Progenitor cell of endocrine pancreas (in vitro differentiated cells): ENCODE measurements at regions not wholly inside any gene's neighbourhood (a gene's known extent, or its start where the extent isn't known, plus 50 kb on each side); places are given as distances from the start of the nearest gene placed in this dataset.

ENCODE experiments used
- DNase-seq: peaks from one replicate; pipeline ENCODE4 v3.0.0; 2021; ENCODE audit warnings: low spot score; ENCODE audit not compliant: unreplicated experiment
- H3K27ac Mint-ChIP-seq: 2 replicates; pipeline ENCODE4 v1.8.0; 2021; ENCODE audit warnings: mild to moderate bottlenecking, moderate library complexity, mixed read lengths
- H3K27me3 Mint-ChIP-seq: 2 replicates; pipeline ENCODE4 v1.8.0; 2021; ENCODE audit warnings: mixed read lengths
- H3K36me3 Mint-ChIP-seq: 2 replicates; pipeline ENCODE4 v1.8.0; 2022; ENCODE audit warnings: mixed read lengths; ENCODE audit not compliant: insufficient read depth
- H3K4me1 Mint-ChIP-seq: 2 replicates; pipeline ENCODE4 v1.8.0; 2021; ENCODE audit warnings: low read depth, mixed read lengths
- H3K4me3 Mint-ChIP-seq: 2 replicates; pipeline ENCODE4 v1.8.0; 2021; ENCODE audit warnings: low read depth, mild to moderate bottlenecking, moderate library complexity, mixed read lengths
- H3K9me3 Mint-ChIP-seq: 2 replicates; pipeline ENCODE4 v1.8.0; 2021; ENCODE audit warnings: low read depth, mixed read lengths
- CTCF ChIP-seq: fragments of 200-600 bp; sonication (generic); IDR thresholded peaks from one replicate; pipeline ENCODE4 v1.5.0; 2021; ENCODE audit warnings: antibody characterized with exemption, mild to moderate bottlenecking; ENCODE audit not compliant: unreplicated experiment

- Mint-ChIP-seq H3K27me3 (no peaks in the 10 kb centered on the region), H3K36me3 (no peaks in the 10 kb centered on the region), H3K4me3 (no peak overlapping the region), H3K27ac (no peak overlapping the region), H3K4me1 (no peaks in the 10 kb centered on the region), H3K9me3 (peaks cover 11% of the 10 kb centered on the region)
- no peak for TF ChIP-seq CTCF
- no peak for DNase-seq
Observed at GRCh38 chr11:128210148-128210940, 377.0 kb downstream of the ETS1 start.

- H3K9me3 Mint-ChIP-seq = peaks cover 11% of the 10 kb centered on the region
- no peak overlapping the region for H3K4me3 Mint-ChIP-seq
- no peak for DNase-seq
- H3K27me3 Mint-ChIP-seq = no peaks in the 10 kb centered on the region
- no peak for TF ChIP-seq CTCF
- no peaks in the 10 kb centered on the region for H3K4me1 Mint-ChIP-seq
- no peak overlapping the region for H3K27ac Mint-ChIP-seq
- H3K36me3 Mint-ChIP-seq = no peaks in the 10 kb centered on the region
Observed at GRCh38 chr11:128209138-128209435, 378.3 kb downstream of the ETS1 start.

- Mint-ChIP-seq H3K27ac (no peak overlapping the region), H3K4me3 (no peak overlapping the region), H3K4me1 (no peaks in the 10 kb centered on the region), H3K9me3 (peaks cover 11% of the 10 kb centered on the region), H3K27me3 (no peaks in the 10 kb centered on the region), H3K36me3 (no peaks in the 10 kb centered on the region)
- DNase-seq = no peak
- no peak for TF ChIP-seq CTCF
Observed at GRCh38 chr11:128208329-128209137, 378.8 kb downstream of the ETS1 start.

- no peaks in the 10 kb centered on the region for H3K36me3 Mint-ChIP-seq
- H3K4me1 Mint-ChIP-seq = no peaks in the 10 kb centered on the region
- H3K27ac Mint-ChIP-seq = peak overlapping the region; percentile 12
Observed at GRCh38 chr11:128207861-128208321, 379.5 kb downstream of the ETS1 start.

GRCh38 chr11:128206461-128206860 lies 380.9 kb downstream of the ETS1 start:
- no peak for DNase-seq
- Mint-ChIP-seq H3K4me1 (no peaks in the 10 kb centered on the region), H3K36me3 (no peaks in the 10 kb centered on the region), H3K4me3 (no peak overlapping the region), H3K9me3 (peaks cover 11% of the 10 kb centered on the region), H3K27me3 (no peaks in the 10 kb centered on the region), H3K27ac (no peak overlapping the region)
- TF ChIP-seq CTCF = no peak

More at GRCh38 chr11:128207861-128208321, 379.5 kb downstream of the ETS1 start:
- Mint-ChIP-seq H3K9me3 (peaks cover 11% of the 10 kb centered on the region), H3K27me3 (no peaks in the 10 kb centered on the region), H3K4me3 (no peak overlapping the region)
- TF ChIP-seq CTCF = no peak
- no peak for DNase-seq
